Left kidney (tissue), 1 donor: ENCODE measurements at regions not wholly inside any gene's neighbourhood (a gene's known extent, or its start where the extent isn't known, plus 50 kb on each side); places are given as distances from the start of the nearest gene placed in this dataset.

Source experiments
- DNase-seq: peaks from one replicate; pipeline ENCODE4 v3.0.0-alpha.2; 2013

DNA sequence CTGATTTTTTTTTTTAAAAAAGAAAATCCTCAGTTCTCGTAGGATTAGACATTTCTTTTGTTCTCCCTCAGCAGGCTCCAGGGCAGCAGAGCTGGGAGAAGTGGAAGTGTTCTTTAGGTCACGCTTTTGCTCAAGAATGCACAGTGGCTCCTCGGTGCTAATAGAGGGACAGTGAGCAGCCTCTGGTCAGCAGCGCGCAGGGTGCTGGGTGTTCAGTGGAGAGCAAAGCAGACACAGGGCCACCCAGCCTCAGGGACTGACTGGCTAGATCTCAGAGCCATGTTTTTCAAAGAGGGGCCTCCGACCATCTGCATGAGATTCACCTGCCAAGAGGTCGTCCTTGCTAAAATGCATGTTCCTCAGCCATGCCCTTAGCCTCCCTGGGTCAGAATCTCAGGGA lies 218.8 kb downstream of the HAUS1 start:
- no peak for DNase-seq

DNA sequence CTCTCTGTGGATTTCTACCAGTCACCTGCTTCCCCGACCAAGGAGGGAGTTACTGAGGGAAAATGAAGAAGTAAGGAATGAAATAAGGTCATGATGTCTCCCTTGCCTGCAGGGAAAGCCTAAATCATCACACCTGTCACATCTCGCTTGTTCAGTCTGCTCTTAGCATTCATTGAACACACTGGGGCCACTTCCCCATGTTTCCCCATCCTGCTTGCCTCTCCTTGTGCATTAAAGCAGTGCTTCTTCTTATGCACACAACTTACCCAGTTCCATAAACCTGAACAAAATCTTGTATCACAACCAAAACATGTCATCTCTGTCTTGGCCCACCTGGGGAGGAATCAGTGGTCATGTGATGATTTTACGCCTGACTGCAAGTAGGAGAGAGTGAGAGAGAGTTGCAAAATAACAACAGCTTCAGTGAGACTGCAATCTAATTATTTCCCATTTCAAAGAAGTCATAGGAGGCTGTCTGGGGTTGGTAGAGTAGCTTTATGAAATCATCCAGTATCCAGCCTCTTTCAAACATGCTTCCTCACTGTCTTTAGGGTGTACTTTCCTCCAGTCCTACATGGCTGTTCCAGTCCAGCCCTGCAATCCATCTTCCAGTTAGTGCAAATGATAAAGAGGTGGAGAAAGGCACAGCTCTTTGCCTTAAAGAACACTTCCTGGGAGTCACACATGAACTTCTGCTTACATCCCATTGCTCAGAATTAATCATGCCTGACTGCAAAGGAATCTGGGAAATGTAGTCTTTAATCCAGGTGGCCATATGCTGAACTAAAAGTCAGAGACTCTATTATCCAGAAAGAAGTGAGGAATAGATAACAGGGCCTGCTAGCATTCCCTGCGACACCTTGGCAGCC lies 220.1 kb downstream of the HAUS1 start:
- no peak for DNase-seq

DNA sequence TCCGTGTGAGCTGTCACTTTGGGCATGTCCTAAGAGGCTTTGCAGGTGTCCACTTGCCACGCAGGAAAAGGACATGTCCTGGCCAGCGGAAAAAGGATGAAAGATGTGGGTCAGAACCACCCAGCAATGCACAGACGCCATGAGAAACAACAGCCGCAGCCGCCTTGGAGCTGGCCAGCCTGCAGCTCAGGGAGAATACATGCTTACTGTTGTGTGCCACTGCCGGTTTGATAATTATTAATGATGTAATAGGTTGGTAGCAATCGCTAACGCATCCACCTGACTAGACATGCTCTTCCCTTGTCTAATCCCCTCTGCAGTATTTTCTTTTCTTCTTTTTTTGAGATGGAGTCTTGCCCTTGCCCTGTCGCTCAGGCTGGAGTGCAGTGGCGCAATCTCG lies 221.7 kb downstream of the HAUS1 start:
- DNase-seq = no peak

DNA sequence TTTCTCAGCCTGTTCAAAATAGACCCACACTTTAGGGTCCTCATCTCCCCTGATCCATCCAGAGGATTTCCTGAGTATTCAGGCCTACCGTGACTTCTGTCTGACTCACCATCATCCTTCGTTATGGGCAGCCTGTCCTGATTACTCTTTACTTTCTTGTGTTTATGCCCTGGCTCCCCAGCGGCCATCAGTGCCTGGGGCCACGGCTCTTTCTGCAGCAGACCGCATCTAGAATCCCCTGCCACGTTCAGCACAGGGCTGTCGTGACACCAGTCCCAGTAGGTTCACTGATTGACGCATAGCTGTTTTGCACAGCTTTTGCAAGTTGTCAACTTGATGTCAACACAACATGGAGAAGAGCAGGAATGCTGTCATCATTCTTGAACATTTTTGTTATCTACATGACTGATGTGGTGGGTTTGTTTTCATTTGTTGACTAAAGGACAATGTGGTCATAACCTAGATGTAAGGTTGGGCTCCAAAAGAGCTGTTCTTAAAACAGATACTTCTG lies 225.6 kb downstream of the HAUS1 start:
- no peak for DNase-seq

DNA sequence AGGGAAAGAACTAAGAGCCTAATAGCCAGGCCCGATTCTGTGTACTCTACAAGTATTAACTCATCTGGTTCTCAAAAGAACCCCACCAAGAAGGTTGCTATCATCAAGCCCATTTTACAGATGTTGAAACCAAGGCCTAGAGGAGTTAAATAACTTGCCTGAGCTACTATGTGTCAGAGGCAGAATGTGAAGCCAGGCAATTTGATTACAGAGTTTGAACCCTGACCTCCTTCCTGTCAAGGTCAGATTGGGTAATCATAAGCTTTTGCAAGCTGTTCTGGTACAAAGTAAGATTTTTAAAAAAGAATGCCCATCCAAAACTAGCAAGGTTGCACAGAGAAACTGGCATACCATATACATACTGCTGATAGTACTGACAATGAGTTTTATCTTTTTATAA lies 227.1 kb downstream of the HAUS1 start:
- no peak for DNase-seq

DNA sequence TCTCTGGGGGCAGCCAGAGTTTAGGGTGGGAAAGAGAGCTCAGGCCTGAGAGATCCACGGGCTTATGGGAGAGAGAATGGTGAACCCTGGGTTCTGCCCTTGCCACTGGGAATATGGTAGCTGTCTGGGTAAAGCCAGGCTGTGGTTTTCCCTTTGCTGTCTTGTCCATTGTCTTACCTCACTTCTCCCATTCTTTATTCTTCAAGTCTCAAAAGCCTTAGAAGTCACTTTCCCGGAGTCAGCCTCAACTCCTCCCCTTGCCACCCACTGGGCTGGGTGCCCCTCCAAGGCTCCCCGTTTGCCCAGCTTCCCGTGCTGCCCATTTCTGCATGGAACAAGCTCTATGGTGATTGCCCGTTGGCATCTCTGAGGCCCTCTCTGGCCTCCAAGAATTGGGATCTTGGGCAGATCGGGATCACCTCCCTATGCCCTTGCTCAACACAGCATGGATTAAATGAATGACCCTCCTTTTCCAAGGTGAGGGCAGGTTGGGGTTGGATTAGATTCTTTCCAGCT lies 228.2 kb downstream of the HAUS1 start:
- DNase-seq = no peak

DNA sequence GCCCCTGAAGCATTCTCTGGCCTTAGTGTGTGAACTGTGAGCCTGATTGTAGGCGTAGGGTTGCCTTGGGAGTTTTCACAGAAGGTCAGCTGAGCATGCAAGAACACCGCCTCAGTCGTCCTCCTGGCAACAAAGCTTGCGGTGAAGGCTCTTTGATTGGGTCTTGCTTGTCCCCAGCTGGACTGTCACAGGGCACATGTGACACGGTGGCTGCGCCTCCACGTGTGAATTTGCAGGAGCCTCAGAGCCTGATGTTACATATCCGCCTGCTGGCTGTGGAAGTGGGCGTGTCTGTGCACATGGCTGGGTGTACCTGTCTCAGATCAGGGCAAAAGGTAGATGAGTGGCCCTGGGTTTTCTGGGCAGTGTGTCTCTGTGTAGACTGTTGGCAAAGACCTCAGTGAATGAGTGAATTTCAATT lies 228.7 kb downstream of the HAUS1 start:
- no peak for DNase-seq

DNA sequence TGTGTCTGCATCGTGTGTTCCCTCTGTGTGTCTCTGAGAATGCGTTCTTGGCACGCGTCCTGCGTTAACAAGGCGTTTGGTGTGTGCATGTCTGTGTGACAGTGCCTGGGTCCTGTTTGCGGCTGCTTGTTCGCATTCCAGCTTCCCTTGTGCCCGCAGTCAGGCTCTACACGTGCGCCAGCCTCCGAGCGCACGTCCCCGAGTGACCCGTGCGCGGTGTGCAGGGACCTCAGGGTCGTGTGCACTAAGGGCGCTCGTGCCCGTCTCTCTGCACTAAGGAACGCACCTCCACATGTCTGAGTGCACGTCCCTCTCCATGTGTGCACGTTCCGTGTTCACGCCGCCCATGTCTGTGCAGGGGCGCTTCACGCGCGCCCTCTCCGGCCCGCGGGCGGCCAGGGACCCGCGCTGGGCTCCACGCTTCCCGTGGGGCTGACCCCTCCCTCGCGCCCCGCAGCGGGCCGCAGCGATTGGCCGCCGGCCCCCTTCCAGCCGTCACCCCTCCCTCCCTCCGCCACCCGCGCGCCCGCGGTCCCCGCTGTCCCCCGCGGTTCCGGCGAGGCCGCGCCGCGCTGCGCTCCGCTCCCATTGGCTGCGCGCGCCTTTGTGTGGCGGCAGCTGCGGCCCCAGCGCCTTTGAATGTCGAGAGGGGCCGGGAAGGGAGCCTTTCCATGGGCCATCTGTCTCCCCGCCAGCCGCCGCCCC lies 229.4 kb downstream of the HAUS1 start:
- DNase-seq = no peak

DNA sequence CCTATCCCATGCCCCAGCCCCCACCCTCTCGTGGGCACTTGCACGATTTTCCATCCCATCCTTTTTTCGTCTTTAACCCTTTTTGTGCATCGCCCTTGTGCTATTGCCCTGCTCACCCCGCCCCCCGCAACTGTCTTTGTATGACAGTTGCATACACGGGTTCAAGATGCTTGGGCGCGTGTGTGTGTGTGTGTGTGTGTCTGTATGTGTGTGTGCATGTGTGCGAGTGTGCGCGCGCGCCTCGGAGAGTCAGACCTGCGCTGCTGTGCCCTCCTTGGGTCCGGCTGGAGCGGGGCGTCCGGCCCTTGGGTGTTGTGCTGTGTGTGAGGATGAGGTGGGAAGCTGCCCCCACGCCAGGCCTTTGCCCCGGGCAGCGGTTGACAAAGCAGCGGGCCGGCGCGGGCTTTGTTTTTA lies 230.7 kb downstream of the HAUS1 start:
- DNase-seq = peak; percentile 46

DNA sequence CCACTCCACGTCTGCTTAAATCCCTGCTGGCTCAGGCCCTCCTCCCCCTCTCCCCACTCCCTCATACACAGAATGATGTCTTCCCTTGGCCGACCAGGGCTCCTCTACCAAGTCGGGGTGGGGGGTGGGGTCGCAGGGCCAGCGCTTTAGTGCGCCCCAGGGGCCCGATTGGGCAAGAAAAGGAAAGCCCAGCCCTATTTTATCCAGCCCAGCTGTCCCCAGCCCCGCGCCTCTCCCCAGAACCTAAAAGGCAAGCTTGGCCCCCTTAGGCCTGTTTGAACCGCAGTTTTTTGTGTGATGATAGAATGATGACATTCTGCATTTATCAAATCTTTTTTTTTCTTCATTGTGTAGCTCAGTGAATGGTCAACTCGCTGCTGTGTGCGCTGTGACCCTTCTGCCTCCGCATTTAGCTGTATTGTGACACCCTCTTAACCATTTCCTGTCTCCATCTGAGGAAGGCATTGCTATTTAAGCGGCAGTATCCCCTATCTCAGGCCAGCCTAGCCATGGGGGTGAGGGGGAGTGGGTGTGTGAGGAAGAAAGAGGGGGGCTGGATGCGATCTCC lies 231.4 kb downstream of the HAUS1 start:
- no peak for DNase-seq

DNA sequence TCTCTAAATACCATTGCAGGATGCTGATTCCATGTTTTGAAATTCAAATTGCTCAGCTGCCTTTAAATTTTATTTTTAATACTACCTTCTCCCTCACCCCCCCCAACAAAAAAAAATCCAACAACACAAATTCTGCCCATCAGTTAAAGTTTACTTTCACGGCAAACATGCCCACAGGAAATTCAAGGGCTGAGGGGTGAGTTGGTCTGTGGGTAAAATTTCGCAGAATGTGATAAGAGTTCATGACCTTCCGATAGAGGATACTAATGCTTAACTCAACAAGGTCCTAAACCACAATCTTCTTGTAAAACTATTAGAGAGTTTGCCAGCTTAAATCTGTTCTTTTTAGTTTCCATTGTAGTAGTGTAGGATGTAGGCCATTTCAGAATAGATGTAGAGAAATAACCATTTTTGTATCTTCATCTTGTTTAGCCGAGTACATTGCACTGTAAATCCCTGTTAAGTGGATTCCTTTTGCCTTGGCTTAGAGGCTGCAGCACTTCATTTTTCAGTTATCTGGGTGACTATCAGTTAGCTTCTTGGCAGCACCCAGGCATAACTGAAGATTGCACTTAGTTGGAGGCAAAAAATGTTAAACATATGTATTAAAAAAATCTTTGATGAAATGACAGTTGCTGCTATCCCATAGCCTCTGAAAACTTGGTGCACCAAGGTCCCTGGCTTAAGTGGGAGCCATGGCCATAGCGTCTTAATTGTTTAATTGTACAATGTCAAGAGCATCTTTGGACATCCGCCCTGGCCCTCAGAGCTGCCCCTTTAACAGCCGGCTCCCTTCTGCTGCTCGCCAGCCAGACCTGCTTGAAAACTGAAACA lies 232.3 kb downstream of the HAUS1 start:
- no peak for DNase-seq

DNA sequence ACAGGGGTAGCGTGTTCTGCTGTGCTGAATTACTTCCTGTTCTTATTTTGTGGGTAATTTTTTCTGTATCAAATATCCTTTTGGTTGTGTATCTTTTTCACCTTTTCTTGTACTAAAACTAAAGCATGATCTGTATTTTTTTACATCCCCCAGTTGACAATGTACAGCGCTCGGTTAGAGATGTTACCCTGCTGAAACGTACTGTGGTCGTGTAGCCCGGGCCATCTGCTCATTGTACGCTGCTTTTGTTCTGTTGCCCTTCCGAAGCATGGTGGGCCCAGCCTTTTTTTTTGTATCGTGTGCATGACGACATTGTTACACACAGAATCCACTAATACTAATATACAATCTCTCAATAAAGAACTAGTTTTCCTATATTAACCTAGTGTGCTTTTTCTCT lies 233.1 kb downstream of the HAUS1 start:
- no peak for DNase-seq

DNA sequence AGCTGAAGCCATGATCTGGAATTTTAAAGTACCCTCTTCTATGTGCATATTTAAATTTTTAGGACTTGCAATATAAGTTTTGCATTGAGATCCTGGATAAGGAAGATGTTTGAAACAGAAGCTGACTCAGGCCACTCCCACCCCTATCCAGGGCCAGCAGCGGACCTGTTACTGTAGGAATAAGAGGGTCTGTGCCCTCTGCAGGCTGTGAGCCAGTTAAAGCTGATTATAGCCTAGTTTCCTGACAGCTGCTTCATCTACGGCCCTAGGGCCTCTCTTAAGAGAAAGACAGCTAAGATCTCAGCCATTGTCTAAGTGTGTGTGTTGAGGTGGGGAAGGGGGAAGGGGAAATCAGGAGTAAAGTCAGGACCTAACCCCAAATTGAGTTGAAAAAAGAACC lies 234.0 kb downstream of the HAUS1 start:
- DNase-seq = no peak

DNA sequence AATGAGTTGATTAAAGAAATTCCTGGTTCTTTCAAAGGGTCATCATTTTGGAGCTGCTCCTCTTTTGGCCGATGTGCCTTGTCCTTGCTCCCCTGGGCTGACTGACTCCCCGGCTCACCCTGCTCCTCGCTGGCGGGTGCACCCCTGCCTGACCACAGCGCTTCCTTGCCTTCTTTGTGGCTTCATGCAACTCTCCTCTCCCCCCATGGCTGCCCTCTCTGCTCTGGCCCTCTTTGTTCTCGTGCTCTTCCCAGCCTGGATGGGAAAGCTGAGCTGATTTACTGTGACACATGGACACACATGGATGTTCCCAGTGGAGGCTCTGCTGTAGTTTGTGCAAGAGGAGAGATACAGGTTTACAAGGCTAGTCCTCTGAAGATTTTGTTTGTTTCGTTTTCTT lies 234.6 kb downstream of the HAUS1 start:
- peak; percentile 68 for DNase-seq

DNA sequence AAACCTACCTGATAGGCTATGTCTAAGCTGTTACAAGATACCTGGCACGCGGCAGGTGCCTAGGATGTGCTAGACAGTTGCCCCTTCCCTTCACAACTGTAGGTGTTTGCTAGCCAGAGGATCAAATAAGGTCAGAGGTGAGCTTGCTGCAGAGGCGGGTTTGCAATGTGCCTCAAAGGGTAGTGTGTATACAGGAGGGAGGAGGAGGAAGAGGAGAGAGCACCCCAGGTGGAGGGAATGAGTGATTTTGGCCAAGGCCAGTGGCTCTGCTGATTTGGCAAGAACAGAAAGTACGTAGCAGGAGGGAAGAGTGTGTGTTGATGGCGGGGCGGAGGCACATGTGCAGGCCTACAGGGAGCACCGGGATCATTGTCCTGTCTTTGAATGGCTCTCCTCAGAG lies 236.5 kb downstream of the HAUS1 start:
- DNase-seq = no peak

DNA sequence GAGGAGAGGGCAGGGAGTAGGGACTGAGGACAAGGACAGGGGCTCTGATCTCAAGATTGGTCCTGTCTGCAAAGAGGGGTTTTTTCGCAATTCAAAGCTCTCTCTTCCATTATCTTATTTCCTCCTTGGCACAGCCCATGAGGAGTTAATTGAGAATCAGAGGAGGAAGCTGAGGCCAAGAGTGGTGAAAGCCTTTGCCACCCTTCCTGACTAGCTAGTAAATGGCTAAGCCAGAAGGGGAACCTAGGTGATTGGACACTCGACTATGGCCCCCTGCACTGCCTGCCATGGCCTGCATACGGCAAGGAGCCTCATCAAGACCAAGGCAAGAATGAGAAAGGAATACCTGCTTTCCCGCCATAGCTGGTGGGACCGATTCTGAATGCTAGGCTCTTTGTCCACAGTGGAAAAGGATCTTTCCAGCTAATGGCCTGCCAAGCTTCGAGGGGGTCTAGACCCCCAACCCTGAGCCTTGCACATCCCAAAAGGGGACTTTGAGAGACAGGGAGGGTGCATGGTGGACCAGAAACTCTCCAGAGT lies 237.9 kb downstream of the HAUS1 start:
- no peak for DNase-seq

DNA sequence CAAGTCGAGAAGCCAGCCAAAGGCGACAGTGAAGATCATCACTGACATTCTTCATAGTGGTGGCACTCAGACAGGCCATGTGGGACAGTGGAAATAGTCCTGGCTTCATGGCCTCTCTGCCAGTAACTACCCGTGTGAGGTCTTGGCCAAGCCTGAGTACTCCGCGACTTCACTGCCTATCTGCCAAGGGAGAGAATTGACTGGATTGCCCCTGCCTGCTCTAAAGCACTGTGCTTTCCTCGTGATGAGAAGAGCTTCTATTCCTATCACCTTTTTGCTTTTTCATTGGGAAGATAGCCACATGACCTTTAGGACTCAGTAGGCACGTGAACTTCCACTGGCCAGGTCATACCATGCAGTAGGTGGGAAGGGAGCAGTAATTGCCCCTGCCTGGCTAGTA lies 239.3 kb downstream of the HAUS1 start:
- no peak for DNase-seq

DNA sequence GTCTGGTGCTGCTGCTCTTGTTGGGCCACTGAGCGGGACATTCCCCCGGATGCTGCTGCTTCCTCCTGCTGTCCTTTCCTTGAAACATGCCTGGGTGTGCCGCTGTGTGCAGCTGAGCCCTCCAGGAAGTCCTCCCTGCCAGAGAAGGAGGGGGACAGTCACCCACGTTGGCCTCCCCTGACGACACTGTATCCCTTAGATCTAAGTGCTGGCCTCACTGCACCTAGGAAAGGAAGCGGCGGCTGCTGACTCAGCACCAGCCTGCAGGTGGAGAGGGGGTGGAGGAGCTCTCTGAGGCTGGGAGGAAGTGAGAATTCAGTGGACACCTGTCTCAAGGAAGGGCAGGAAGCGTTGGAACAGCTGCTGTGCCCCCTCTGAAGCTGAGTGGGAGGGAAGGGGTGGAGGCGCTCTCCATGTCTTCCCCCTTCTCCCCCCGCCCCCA lies 239.8 kb downstream of the HAUS1 start:
- peak; percentile 32 for DNase-seq

DNA sequence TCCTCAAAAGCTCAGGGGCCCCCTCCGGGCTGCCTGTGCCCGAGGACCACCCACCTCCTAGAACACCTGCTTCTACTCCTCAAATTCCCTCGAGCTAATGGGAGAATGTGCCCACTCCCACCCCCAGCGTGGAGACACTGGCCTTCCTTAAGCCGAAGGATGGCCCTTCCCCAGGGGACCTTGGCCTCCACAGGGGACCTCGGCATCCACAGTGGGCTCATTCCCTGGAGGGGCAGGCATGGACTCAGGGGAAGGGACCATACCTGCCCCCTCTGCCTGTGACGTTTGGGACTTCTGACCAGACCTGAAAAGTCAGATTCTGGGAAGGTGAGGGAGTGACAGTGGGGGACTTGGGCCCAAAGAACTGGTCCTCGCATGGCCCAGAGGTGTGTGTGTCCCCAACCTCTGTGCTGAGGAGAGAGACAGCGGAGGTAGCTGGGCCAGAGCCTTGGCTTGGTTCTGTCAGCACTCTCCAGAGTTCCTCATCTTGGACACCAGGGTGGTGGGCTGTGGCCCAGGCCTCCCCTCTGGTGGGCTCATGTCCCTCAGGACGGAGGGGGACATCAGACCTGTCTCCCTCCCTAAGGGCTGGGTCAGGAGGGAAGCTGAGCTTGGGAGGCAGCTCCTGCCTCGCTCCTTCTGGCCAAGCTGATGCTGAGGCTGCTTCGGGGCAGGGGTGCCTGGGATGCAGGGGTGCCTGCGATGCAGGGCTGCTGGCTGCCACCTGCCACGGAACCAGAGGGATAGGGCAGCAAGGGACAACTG lies 240.4 kb downstream of the HAUS1 start:
- no peak for DNase-seq

DNA sequence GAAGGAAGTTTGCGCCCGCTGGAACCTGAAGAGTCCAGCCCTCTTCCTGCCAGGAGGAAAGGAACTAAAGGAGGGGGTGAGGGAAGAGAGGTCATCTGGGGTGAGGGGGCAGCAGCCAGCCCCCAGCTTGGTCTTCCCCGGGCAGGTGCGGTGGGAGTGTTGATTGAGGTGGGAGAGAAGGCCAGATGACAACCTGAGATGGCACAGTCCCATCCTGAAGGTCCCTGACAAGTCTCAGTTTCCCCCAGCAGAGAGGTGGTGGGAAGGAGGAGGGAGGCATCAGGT lies 240.9 kb downstream of the HAUS1 start:
- DNase-seq = no peak

DNA sequence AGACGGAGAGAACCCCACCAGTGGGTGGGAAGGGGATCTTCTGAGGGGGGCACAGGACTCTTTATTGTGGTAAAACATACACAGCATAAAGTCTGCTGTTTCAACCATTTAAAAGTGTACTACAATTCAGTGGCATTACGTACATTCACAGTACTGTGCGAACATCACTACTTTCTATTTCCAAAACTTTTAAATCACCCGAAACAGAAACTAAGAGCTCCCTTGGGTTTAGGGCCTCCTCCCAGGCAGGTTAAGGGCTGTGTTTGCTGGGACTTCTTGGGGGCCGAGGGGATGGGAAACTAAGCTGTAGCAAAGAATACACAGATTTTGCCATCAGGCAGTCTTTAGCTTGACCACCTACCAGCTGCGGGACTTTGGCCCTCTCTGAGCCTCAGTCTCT lies 242.0 kb downstream of the HAUS1 start:
- DNase-seq = no peak
